Liver (tissue), 8 donors: ENCODE measurements at regions not wholly inside any gene's neighbourhood (a gene's known extent, or its start where the extent isn't known, plus 50 kb on each side); places are given as distances from the start of the nearest gene placed in this dataset.

Experiments used
- DNase-seq: peaks from one replicate; pipeline ENCODE4 v3.0.0-alpha.2; 2017; ENCODE audit warnings: low spot score
- H3K27ac ChIP-seq, 2 donors: one replicate each; pipeline ENCODE4 v1.7.0; 2013; ENCODE audit warnings: inconsistent platforms in 2 of 2, low read length in 2 of 2, control low read depth in 1 of 2, low read depth in 1 of 2, mild to moderate bottlenecking in 1 of 2
- H3K27me3 ChIP-seq, 4 donors: one replicate each; pipeline versions ENCODE4 v1.6.1 to v1.7.0; 2013; ENCODE audit warnings: low read length in 3 of 4, inconsistent platforms in 1 of 4, mild to moderate bottlenecking in 1 of 4, moderate library complexity in 1 of 4; ENCODE audit not compliant: control insufficient read depth in 4 of 4, insufficient read depth in 4 of 4
- H3K36me3 ChIP-seq, 4 donors: one replicate each; pipeline versions ENCODE4 v1.6.1 to v1.7.0; 2013; ENCODE audit warnings: low read length in 3 of 4, mild to moderate bottlenecking in 3 of 4, low read depth in 1 of 4, moderate library complexity in 1 of 4; ENCODE audit not compliant: control insufficient read depth in 4 of 4, insufficient read depth in 3 of 4
- H3K4me1 ChIP-seq, 4 donors: one replicate each; pipeline versions ENCODE4 v1.6.1 to v1.7.0; 2013; ENCODE audit warnings: low read length in 3 of 4, mild to moderate bottlenecking in 3 of 4, moderate library complexity in 1 of 4; ENCODE audit not compliant: control insufficient read depth in 4 of 4, insufficient read depth in 4 of 4
- H3K4me3 ChIP-seq, 3 donors: one replicate each; pipeline versions ENCODE4 v1.6.1 to v1.7.0; 2013; ENCODE audit warnings: low read length in 3 of 3, control low read depth in 1 of 3, low read depth in 1 of 3, mild to moderate bottlenecking in 1 of 3
- H3K9ac ChIP-seq, 2 donors: one replicate each; pipeline ENCODE4 v1.7.0; 2013; ENCODE audit warnings: low read length in 2 of 2, mild to moderate bottlenecking in 2 of 2, moderate library complexity in 2 of 2, control low read depth in 1 of 2, low read depth in 1 of 2
- H3K9me3 ChIP-seq, 4 donors: one replicate each; pipeline versions ENCODE4 v1.6.1 to v1.7.0; 2013; ENCODE audit warnings: low read length in 3 of 4; ENCODE audit not compliant: control insufficient read depth in 4 of 4
- EGR1 ChIP-seq, 2 donors: IDR thresholded peaks; 2 replicates each; pipeline ENCODE4 v1.6.1; 2016 to 2018; ENCODE audit warnings: antibody characterized with exemption in 2 of 2, low read depth in 2 of 2
- FOXA2 ChIP-seq: IDR thresholded peaks from 2 replicates; pipeline ENCODE4 v1.6.1; 2016; ENCODE audit warnings: antibody characterized with exemption
- GABPA ChIP-seq, 2 donors: IDR thresholded peaks in 1 of 2; conservative IDR thresholded peaks in 1 of 2; 2 replicates each; pipeline ENCODE4 v1.6.1; 2016; ENCODE audit warnings: antibody characterized with exemption in 2 of 2, mild to moderate bottlenecking in 1 of 2, moderate library complexity in 1 of 2
- HNF4A ChIP-seq, 2 donors: conservative IDR thresholded peaks; 2 replicates each; pipeline ENCODE4 v1.6.1; 2016; ENCODE audit warnings: antibody characterized with exemption in 2 of 2, mild to moderate bottlenecking in 2 of 2
- HNF4G ChIP-seq: IDR thresholded peaks from 2 replicates; pipeline ENCODE4 v1.6.1; 2016; ENCODE audit warnings: antibody characterized with exemption
- JUND ChIP-seq, 2 donors: IDR thresholded peaks; 2 replicates each; pipeline ENCODE4 v1.6.1; 2016; ENCODE audit warnings: antibody characterized with exemption in 2 of 2
- NR2F2 ChIP-seq: IDR thresholded peaks from 2 replicates; pipeline ENCODE4 v1.6.1; 2016; ENCODE audit warnings: antibody characterized with exemption
- RAD21 ChIP-seq, 2 donors: IDR thresholded peaks; 2 replicates each; pipeline ENCODE4 v1.6.1; 2016; ENCODE audit warnings: antibody characterized with exemption in 2 of 2, mild to moderate bottlenecking in 2 of 2
- RXRA ChIP-seq, 2 donors: IDR thresholded peaks; 2 replicates each; pipeline ENCODE4 v1.6.1; 2017 to 2018; ENCODE audit warnings: antibody characterized with exemption in 2 of 2, mild to moderate bottlenecking in 1 of 2
- SP1 ChIP-seq: IDR thresholded peaks from 2 replicates; pipeline ENCODE4 v1.6.1; 2018; ENCODE audit warnings: antibody characterized with exemption, mild to moderate bottlenecking
- TAF1 ChIP-seq: conservative IDR thresholded peaks from 2 replicates; pipeline ENCODE4 v1.6.1; 2016; ENCODE audit warnings: antibody characterized with exemption, mild to moderate bottlenecking
- WGBS: extraction: QIAGEN DNeasy Blood & Tissue Kit; methylation state at CpG from one replicate; pipeline ENCODE4 v1.1.7; 2013; 5-methylcytosine and 5-hydroxymethylcytosine counted together
- TF ChIP-seq, protein P1 (sequence below): IDR thresholded peaks from 2 replicates; pipeline ENCODE4 v1.6.1; 2016; ENCODE audit warnings: antibody characterized with exemption, mild to moderate bottlenecking
- TF ChIP-seq, protein P2 (sequence below): IDR thresholded peaks from 2 replicates; pipeline ENCODE4 v1.6.1; 2016; ENCODE audit warnings: antibody characterized with exemption
- TF ChIP-seq, protein P3 (sequence below): IDR thresholded peaks from 2 replicates; pipeline ENCODE4 v1.6.1; 2016; ENCODE audit warnings: antibody characterized with exemption
- TF ChIP-seq, protein P4 (sequence below): fragments of 150-350 bp; IDR thresholded peaks from 2 replicates; pipeline ENCODE4 v1.5.1; 2017; ENCODE audit warnings: improper control_type of control experiment, low read depth, low read length; ENCODE audit not compliant: missing input control
- donor health status: healthy.
- donor health status: healthy.
- donor health status: healthy.
- donor health status: healthy.
- donor health status: healthy.

DNA sequence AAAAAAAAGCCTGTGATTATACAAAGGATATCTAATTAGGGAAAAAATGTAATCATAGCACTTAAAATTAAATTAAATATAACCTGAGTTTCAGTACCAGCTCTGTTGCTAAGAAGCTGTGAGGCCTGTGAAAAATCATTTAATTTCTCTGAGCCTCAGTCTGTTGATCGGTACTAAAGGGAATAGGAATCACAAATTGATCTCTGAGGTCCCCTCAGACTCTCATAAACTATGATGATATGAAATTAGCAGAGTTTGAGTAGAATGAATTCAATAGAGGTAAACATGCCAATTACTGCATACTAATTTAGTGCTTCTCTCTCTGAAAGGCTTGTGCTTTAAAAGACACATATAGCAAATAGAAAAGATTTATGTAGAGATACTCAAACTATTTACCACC lies 416.8 kb upstream of the NCAM2 start:
- H3K27ac ChIP-seq: no peak overlapping the region
- no peaks in the 10 kb centered on the region for H3K9me3 ChIP-seq
- H3K4me3 ChIP-seq: no peak overlapping the region
- WGBS: 73% methylated on average over 1 of the region's 1 CpG
- DNase-seq: no peak
- no peaks in the 10 kb centered on the region for H3K4me1 ChIP-seq
- TF ChIP-seq JUND (IDR thresholded peaks at IDR 0.05) (no peak), FOXA2 (no peak), NR2F2 (no peak), SP1 (no peak), GABPA (IDR thresholded peaks at IDR 0.05 in 1 of 2, conservative IDR thresholded peaks at IDR 0.05 in 1 of 2) (no peak), HNF4A (conservative IDR thresholded peaks at IDR 0.05) (no peak), TAF1 (no peak), HNF4G (no peak), RXRA (IDR thresholded peaks at IDR 0.05) (no peak), EGR1 (IDR thresholded peaks at IDR 0.05; ENCODE audit: low read depth in 2 of 2) (no peak)
- TF ChIP-seq, protein P1, sequence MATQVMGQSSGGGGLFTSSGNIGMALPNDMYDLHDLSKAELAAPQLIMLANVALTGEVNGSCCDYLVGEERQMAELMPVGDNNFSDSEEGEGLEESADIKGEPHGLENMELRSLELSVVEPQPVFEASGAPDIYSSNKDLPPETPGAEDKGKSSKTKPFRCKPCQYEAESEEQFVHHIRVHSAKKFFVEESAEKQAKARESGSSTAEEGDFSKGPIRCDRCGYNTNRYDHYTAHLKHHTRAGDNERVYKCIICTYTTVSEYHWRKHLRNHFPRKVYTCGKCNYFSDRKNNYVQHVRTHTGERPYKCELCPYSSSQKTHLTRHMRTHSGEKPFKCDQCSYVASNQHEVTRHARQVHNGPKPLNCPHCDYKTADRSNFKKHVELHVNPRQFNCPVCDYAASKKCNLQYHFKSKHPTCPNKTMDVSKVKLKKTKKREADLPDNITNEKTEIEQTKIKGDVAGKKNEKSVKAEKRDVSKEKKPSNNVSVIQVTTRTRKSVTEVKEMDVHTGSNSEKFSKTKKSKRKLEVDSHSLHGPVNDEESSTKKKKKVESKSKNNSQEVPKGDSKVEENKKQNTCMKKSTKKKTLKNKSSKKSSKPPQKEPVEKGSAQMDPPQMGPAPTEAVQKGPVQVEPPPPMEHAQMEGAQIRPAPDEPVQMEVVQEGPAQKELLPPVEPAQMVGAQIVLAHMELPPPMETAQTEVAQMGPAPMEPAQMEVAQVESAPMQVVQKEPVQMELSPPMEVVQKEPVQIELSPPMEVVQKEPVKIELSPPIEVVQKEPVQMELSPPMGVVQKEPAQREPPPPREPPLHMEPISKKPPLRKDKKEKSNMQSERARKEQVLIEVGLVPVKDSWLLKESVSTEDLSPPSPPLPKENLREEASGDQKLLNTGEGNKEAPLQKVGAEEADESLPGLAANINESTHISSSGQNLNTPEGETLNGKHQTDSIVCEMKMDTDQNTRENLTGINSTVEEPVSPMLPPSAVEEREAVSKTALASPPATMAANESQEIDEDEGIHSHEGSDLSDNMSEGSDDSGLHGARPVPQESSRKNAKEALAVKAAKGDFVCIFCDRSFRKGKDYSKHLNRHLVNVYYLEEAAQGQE: no peak
- TF ChIP-seq, protein P2, sequence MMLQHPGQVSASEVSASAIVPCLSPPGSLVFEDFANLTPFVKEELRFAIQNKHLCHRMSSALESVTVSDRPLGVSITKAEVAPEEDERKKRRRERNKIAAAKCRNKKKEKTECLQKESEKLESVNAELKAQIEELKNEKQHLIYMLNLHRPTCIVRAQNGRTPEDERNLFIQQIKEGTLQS: no peak
- no peaks in the 10 kb centered on the region for H3K36me3 ChIP-seq
- H3K9ac ChIP-seq: no peak overlapping the region
- no peaks in the 10 kb centered on the region for H3K27me3 ChIP-seq

DNA sequence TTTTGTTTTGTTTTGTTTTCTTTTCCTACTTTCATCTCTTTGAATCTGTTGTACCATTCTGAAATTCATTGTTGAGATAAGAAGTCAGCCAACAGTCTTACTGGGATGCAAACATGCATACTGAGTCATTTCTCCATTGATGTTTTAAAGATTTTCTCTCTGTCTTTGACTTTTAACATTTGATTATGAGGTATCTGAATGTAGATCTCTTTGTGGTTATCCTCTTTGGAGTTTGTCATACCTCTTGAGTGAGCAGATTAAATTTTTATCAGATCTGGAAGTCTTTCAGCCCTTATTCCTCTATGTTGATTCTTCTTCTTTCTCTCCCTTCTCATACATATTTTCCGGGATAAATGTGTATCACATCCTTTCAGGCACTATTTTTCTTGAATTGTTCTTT lies 406.9 kb upstream of the NCAM2 start:
- no peak overlapping the region for H3K4me3 ChIP-seq
- WGBS: 59% methylated on average over 1 of the region's 1 CpG
- H3K9ac ChIP-seq: no peak overlapping the region
- DNase-seq: no peak
- TF ChIP-seq FOXA2 (no peak), HNF4G (no peak), RAD21 (IDR thresholded peaks at IDR 0.05) (no peak)
- TF ChIP-seq, protein P3, sequence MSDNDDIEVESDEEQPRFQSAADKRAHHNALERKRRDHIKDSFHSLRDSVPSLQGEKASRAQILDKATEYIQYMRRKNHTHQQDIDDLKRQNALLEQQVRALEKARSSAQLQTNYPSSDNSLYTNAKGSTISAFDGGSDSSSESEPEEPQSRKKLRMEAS: no peak
- H3K36me3 ChIP-seq: no peaks in the 10 kb centered on the region
- no peaks in the 10 kb centered on the region for H3K4me1 ChIP-seq
- H3K27me3 ChIP-seq: no peaks in the 10 kb centered on the region
- H3K27ac ChIP-seq: no peak overlapping the region
- peaks cover 0 to 3% (median 0%) of the 10 kb centered on the region in 4 donors for H3K9me3 ChIP-seq

DNA sequence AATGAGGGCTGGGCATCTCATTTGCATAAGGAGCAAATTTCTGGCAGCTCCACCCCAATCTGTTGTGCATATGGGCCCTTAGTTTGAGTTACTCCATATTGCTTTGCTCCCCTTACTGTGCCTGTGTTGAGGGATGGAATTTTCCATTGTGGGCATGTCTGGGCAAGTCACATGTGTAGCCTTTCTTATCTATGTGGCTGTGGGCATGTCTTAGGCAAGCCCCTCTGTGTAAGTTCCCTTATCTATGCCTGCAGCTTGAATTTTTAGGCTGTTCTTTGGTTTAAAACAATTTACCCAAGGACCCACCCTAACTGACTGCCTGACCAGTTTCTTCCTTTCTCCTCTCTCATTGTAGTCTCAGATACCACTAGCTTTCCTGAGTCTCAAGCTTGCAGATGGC lies 405.7 kb upstream of the NCAM2 start:
- no peaks in the 10 kb centered on the region for H3K36me3 ChIP-seq
- H3K9me3 ChIP-seq: peaks cover 0 to 3% (median 0%) of the 10 kb centered on the region in 4 donors
- no peak overlapping the region for H3K27ac ChIP-seq
- no peak overlapping the region for H3K4me3 ChIP-seq
- no peaks in the 10 kb centered on the region for H3K4me1 ChIP-seq
- TF ChIP-seq FOXA2 (no peak), RAD21 (IDR thresholded peaks at IDR 0.05) (no peak), TAF1 (no peak), GABPA (IDR thresholded peaks at IDR 0.05 in 1 of 2, conservative IDR thresholded peaks at IDR 0.05 in 1 of 2) (no peak), SP1 (no peak)
- TF ChIP-seq, protein P4, sequence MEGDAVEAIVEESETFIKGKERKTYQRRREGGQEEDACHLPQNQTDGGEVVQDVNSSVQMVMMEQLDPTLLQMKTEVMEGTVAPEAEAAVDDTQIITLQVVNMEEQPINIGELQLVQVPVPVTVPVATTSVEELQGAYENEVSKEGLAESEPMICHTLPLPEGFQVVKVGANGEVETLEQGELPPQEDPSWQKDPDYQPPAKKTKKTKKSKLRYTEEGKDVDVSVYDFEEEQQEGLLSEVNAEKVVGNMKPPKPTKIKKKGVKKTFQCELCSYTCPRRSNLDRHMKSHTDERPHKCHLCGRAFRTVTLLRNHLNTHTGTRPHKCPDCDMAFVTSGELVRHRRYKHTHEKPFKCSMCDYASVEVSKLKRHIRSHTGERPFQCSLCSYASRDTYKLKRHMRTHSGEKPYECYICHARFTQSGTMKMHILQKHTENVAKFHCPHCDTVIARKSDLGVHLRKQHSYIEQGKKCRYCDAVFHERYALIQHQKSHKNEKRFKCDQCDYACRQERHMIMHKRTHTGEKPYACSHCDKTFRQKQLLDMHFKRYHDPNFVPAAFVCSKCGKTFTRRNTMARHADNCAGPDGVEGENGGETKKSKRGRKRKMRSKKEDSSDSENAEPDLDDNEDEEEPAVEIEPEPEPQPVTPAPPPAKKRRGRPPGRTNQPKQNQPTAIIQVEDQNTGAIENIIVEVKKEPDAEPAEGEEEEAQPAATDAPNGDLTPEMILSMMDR: no peak
- H3K9ac ChIP-seq: no peak overlapping the region
- no peaks in the 10 kb centered on the region for H3K27me3 ChIP-seq
- DNase-seq: no peak
